GM19438 (cell line): ENCODE measurements at regions not wholly inside any gene's neighbourhood (a gene's known extent, or its start where the extent isn't known, plus 50 kb on each side); places are given as distances from the start of the nearest gene placed in this dataset.
A peak's percentile ranks its signal among the peaks of the same experiment; 100 is the strongest.

Source experiments
- ATAC-seq: cut with Tn5 transposase; IDR thresholded peaks from one replicate; pipeline ENCODE4 v1.9.1; 2021; ENCODE audit warnings: low read depth; ENCODE audit not compliant: unreplicated experiment

GRCh38 chr9:31799953-31800609 is 584.4 kb upstream of the ACO1 start:
- ATAC-seq: no peak

GRCh38 chr9:31807574-31808256 is 576.7 kb upstream of the ACO1 start:
- no peak for ATAC-seq

GRCh38 chr9:31808766-31809165 is 575.7 kb upstream of the ACO1 start:
- ATAC-seq: no peak

GRCh38 chr9:31820426-31820825 is 564.0 kb upstream of the ACO1 start:
- ATAC-seq: no peak

- no peak for ATAC-seq
Observed at GRCh38 chr9:31821583-31821982, 562.9 kb upstream of the ACO1 start.

- ATAC-seq: no peak
Observed at GRCh38 chr9:31823365-31823764, 561.1 kb upstream of the ACO1 start.

- no peak for ATAC-seq
Observed at GRCh38 chr9:31824860-31825259, 559.6 kb upstream of the ACO1 start.

GRCh38 chr9:31837211-31837610 is 547.2 kb upstream of the ACO1 start:
- ATAC-seq: no peak

GRCh38 chr9:31839273-31839672 is 545.2 kb upstream of the ACO1 start:
- no peak for ATAC-seq

- ATAC-seq: no peak
Observed at GRCh38 chr9:31840702-31841101, 543.7 kb upstream of the ACO1 start.

- ATAC-seq: no peak
Observed at GRCh38 chr9:31847963-31848362, 536.5 kb upstream of the ACO1 start.

- ATAC-seq: no peak
Observed at GRCh38 chr9:31848505-31849285, 535.7 kb upstream of the ACO1 start.

- no peak for ATAC-seq
Observed at GRCh38 chr9:31854187-31854586, 530.3 kb upstream of the ACO1 start.

GRCh38 chr9:31868830-31869229 is 515.6 kb upstream of the ACO1 start:
- no peak for ATAC-seq

GRCh38 chr9:31870276-31870675 is 514.2 kb upstream of the ACO1 start:
- ATAC-seq: no peak

- no peak for ATAC-seq
Observed at GRCh38 chr9:31873722-31874121, 510.7 kb upstream of the ACO1 start.

- no peak for ATAC-seq
Observed at GRCh38 chr9:31894008-31894407, 490.4 kb upstream of the ACO1 start.

- peak; percentile 85 for ATAC-seq
Observed at GRCh38 chr9:31908158-31908890, 476.1 kb upstream of the ACO1 start.

- ATAC-seq: no peak
Observed at GRCh38 chr9:31908891-31909480, 475.5 kb upstream of the ACO1 start.

GRCh38 chr9:31912636-31913035 is 471.8 kb upstream of the ACO1 start:
- no peak for ATAC-seq
